ENCODE measurements at regions not wholly inside any gene's neighbourhood (a gene's known extent, or its start where the extent isn't known, plus 50 kb on each side); places are given as distances from the start of the nearest gene placed in this dataset.
"Not testable (repeated sequence)": the region's sequence is repeated elsewhere in the genome, so short reads cannot be mapped to it uniquely, and the experiment has no call there.

GRCh38 chr18:60019463-60019840 is 119.7 kb downstream of the PMAIP1 start:
- DNase-seq (ENCODE audit: low spot score in 2 of 2), result no peak
- Histone ChIP-seq H3K4me1 (no peaks in the 10 kb centered on the region), H3K36me3 (no peaks in the 10 kb centered on the region), H3K4me3 (no peak overlapping the region), H3K27ac (no peak overlapping the region), H3K27me3 (no peaks in the 10 kb centered on the region), H3K9me3 (no peaks in the 10 kb centered on the region)
- TF ChIP-seq, protein P1, sequence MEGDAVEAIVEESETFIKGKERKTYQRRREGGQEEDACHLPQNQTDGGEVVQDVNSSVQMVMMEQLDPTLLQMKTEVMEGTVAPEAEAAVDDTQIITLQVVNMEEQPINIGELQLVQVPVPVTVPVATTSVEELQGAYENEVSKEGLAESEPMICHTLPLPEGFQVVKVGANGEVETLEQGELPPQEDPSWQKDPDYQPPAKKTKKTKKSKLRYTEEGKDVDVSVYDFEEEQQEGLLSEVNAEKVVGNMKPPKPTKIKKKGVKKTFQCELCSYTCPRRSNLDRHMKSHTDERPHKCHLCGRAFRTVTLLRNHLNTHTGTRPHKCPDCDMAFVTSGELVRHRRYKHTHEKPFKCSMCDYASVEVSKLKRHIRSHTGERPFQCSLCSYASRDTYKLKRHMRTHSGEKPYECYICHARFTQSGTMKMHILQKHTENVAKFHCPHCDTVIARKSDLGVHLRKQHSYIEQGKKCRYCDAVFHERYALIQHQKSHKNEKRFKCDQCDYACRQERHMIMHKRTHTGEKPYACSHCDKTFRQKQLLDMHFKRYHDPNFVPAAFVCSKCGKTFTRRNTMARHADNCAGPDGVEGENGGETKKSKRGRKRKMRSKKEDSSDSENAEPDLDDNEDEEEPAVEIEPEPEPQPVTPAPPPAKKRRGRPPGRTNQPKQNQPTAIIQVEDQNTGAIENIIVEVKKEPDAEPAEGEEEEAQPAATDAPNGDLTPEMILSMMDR (IDR thresholded peaks at IDR 0.05), result no peak
- TF ChIP-seq EP300 (IDR thresholded peaks at IDR 0.05), result no peak
- TF ChIP-seq POLR2A (IDR thresholded peaks at IDR 0.05), result no peak
- WGBS, 2 donors, result 67 to 72% methylated on average over 4 of the region's 4 CpGs

DNA sequence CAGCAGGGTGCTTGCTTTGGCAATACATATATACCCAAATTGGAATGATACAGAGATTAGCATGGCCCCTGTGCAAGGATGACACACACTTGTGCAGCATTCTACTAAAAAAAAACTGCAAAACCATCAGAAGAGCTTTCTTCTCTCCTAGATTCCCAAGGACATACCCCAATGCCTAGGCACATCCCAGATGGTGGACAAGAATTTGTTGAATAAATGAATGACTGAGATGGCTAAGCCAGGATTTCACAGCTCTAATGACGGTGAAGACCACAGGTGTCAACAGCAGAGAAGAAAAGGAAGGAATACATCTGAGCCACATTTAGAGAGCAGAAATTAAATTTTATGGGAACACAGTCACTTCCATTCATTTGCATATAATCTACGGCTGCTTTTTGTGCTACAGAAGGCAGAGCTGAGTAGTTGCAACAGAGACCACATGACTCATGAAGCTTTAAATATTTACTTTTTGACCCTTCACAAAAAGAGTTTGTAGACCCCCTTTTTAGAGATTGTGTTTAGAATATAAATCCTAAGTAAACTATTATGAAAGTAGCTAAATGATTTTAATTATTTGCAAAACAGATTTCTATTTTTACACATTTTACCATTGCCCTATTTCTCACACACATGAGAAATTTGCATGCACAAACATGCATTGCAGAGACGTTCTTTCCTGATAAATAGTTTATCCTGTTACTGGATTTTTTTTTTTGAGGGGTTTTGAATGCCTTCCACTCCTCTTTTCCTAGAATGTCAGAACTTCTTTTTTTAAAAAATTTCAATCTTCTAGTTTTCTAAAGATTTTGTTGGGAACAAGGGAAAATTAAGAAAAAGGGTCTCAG is 119.0 kb downstream of the PMAIP1 start:
- Histone ChIP-seq H3K9me3 (no peaks in the 10 kb centered on the region), H3K36me3 (no peaks in the 10 kb centered on the region), H3K27me3 (no peaks in the 10 kb centered on the region), H3K27ac (no peak overlapping the region), H3K4me1 (no peaks in the 10 kb centered on the region), H3K4me3 (no peak overlapping the region)
- no peak for TF ChIP-seq EP300 (IDR thresholded peaks at IDR 0.05)
- TF ChIP-seq POLR2A (IDR thresholded peaks at IDR 0.05), result no peak
- DNase-seq (ENCODE audit: low spot score in 2 of 2), result no peak
- 24 to 48% methylated on average over 3 of the region's 3 CpGs for WGBS, 2 donors

DNA sequence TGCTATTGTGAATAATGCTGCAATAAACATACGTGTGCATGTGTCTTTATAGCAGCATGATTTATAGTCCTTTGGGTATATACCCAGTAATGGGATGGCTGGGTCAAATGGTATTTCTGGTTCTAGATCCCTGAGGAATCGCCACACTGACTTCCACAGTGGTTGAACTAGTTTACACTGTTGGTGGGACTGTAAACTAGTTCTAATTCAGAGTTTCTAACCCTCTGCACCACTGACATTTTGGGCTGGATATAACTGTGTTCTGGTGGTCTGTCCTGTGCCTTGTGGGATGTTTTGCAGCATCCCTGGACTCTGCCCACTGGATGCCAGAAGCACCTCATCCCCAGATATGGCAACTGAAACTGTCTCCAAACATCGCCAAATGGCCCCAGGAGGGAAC is 118.3 kb downstream of the PMAIP1 start:
- not testable (repeated sequence) for DNase-seq (ENCODE audit: low spot score in 2 of 2); H3K36me3 ChIP-seq; H3K27ac ChIP-seq; H3K4me3 ChIP-seq; H3K27me3 ChIP-seq; H3K9me3 ChIP-seq; H3K4me1 ChIP-seq
- WGBS, 2 donors, result 93 to 100% methylated on average over 2 of the region's 3 CpGs

DNA sequence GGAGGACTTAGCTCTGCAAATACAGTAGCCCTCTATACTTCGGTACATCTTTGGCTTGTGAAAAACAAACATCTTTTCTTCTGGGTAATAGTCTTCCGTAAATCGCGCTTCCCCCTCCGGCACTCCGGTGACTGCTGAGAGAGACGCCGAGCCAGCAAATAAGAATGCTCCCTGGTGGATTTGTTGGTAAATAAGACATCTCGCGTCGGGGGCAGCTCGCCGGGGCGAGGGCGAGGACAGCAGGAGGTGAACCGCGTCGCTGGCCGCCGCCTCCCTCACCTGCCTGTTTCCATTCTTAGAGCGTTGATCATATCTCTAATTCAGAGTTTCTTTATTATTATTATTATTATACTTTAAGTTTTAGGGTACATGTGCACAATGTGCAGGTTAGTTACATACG is 117.6 kb downstream of the PMAIP1 start:
- no peaks in the 10 kb centered on the region for H3K9me3 ChIP-seq
- H3K4me3 ChIP-seq, result no peak overlapping the region
- no peaks in the 10 kb centered on the region for H3K36me3 ChIP-seq
- no peak overlapping the region for H3K27ac ChIP-seq
- no peak for DNase-seq (ENCODE audit: low spot score in 2 of 2)
- no peaks in the 10 kb centered on the region for H3K4me1 ChIP-seq
- WGBS, 2 donors, result 78 to 81% methylated on average over 22 of the region's 22 CpGs
- H3K27me3 ChIP-seq, result no peaks in the 10 kb centered on the region
- TF ChIP-seq, protein P1 (IDR thresholded peaks at IDR 0.05), result no peak

- not testable (repeated sequence) for H3K4me3 ChIP-seq; H3K27ac ChIP-seq; H3K4me1 ChIP-seq; H3K36me3 ChIP-seq; DNase-seq (ENCODE audit: low spot score in 2 of 2); H3K27me3 ChIP-seq
- H3K9me3 ChIP-seq, result peaks cover 0 to 11% (median 0%) of the 10 kb centered on the region in 4 donors
These were observed 116.0 kb downstream of the PMAIP1 start for GRCh38 chr18:60015826-60016225.

GRCh38 chr18:60013148-60013547 is 113.4 kb downstream of the PMAIP1 start:
- DNase-seq (ENCODE audit: low spot score in 2 of 2); H3K36me3 ChIP-seq; H3K27ac ChIP-seq; H3K27me3 ChIP-seq; H3K4me1 ChIP-seq; H3K4me3 ChIP-seq: not testable (repeated sequence)
- peaks cover 0 to 14% (median 0%) of the 10 kb centered on the region in 4 donors for H3K9me3 ChIP-seq
- WGBS, 2 donors, result 92 to 94% methylated on average over 9 of the region's 9 CpGs

DNA sequence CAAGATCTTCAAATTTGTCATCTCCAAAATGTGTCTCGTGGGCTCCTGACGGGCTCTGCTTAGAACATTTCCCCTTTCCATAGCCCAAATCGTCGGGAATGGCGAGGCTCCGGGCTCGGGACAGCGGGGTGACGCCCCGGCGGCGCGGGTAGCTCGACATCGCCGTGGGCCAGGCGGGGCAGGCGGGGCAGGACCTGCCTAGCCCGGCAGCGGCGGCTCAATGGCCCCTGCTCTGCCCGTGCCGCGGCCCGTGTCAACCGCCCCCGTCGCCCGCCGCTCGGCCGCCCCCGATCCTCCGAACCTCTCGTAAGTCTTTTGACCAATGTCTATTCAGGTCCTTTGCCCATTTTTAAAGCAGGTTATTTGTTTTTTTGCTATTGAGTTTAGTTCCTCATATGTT is 111.2 kb downstream of the PMAIP1 start:
- Histone ChIP-seq H3K4me1 (no peaks in the 10 kb centered on the region), H3K9me3 (peaks cover 0 to 14% (median 0%) of the 10 kb centered on the region in 4 donors), H3K4me3 (no peak overlapping the region), H3K27me3 (no peaks in the 10 kb centered on the region), H3K36me3 (no peaks in the 10 kb centered on the region), H3K27ac (no peak overlapping the region)
- WGBS, 2 donors, result 96 to 97% methylated on average over 35 of the region's 35 CpGs
- TF ChIP-seq POLR2A (IDR thresholded peaks at IDR 0.05) (no peak), EP300 (IDR thresholded peaks at IDR 0.05) (no peak)
- TF ChIP-seq, protein P1 (IDR thresholded peaks at IDR 0.05), result no peak
- DNase-seq (ENCODE audit: low spot score in 2 of 2), result no peak

Data from tibial nerve (tissue), 4 donors.